HG03060 (cell line): ENCODE measurements at regions not wholly inside any gene's neighbourhood (a gene's known extent, or its start where the extent isn't known, plus 50 kb on each side); places are given as distances from the start of the nearest gene placed in this dataset.
"Not testable (repeated sequence)": the region's sequence is repeated elsewhere in the genome, so short reads cannot be mapped to it uniquely, and the experiment has no call there.

Experiments
- ATAC-seq: cut with Tn5 transposase; IDR thresholded peaks from one replicate; pipeline ENCODE4 v1.9.1; 2021; ENCODE audit warnings: low read depth, moderate number of reproducible peaks; ENCODE audit not compliant: unreplicated experiment

DNA sequence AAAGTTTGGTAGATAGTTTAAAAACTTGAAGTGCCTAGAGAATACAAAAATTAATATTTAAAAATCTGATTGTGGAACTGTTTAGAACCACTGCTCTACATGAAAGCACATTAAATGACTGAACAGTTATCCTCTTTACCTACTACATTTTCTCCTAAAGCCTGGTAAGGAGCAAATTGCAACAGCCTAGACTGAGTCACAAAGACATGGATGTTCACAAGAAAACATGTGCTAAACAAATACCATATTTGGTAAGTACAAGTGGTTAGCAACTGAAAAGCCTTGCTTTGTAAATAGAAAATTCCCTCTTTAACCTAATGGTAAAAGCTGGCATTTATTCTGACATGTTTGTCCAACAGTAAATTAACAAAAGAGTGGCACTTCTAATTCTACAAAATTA, 203.1 kb downstream of the FBXO8 start:
- ATAC-seq, result no peak

DNA sequence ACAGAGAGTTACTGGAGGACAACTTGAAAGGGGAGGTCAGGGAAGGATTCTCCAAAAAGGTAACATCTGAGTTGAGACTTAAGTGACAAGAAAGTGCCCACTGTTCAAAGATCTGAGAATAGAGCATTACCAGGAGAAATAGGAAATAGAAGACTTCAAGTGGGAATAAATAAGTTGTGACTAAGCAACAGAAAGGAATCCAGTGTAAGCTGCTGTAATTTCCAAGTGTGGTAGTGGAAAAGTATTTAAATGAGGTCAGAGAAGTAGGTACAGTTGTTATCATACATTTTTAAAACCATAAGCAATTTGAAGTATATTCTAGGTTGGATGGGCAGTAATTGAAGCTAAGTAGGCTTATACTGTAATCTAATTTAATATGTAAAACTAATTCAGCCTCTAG, 211.9 kb downstream of the FBXO8 start:
- no peak for ATAC-seq

DNA sequence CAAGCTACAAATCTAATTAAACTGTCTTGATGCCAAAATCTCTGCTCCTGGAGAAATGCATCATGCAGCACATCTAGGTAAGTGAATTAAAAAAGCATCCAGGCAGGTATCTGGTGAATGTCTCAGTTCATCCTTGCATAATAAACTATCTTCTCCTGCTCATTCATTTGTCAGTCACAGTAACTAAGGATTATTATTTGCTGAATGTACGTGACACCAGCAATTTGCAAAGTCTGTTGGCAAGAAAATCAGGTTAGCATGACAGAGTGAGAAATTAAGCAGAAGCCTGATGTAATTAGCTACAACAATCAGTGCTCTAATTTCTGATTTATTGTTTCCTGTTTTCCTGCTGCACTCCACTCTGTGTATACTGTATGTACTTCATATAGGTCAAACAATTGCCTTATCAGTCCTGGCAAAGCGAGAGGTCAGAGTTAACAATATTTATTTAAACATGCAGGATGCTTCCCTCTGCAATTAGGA, 213.6 kb downstream of the FBXO8 start:
- no peak for ATAC-seq

GRCh38 chr4:174066611-174067205, 216.8 kb downstream of the FBXO8 start:
- no peak for ATAC-seq

DNA sequence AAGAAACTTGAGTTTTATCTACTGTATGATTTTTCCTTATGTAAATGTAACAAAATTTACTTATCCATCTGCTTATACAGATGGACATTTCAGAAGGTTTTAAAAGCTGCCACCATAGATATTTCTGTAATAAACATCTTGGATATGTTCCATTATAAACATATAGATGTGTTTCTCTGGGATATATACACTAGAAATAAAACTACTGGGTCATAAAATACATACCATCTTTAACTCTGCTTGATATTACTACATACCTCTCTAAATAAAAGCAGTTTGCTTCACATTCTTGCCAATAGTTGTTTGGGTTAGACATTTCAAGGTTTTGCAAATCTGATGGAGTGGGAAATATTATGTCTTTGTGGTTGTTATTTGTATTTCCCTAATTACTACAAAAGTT, 220.6 kb downstream of the FBXO8 start:
- no peak for ATAC-seq

DNA sequence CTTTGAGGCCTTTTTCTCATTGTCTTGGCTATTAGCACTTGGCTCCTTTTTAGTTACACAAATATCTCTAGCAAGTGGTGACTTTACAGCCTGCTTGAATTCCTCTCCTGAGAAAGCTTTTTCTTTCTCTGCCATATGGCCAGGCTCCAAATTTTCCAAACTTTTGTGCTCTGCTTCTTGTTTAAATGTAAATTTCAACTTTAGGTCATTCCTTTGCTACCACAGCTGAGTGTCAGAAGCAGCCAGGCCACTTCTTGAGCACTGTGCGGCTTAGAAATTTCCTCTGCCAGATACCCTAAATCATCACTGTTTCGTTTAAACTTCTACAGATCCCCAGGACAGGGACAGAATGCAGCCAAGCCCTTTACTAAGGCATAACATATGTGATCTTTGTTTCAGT, 222.4 kb downstream of the FBXO8 start:
- ATAC-seq, result no peak

DNA sequence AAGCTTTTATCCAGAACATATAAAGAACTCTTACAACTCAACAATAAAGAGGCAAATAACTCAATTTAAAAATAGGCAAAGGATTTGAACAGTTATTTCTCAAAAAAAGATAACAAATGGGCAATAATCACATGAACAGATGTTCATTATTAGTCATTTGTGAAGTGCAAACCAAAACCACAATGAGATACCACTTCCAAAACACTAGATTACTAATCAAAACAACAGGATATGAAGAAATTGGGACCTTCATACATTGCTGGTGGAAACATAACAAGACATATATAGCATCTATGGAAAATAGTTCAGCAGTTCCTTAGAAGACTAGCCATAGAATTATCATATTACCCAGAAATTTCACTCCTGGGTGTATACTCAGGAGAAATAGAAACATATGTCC, 224.6 kb downstream of the FBXO8 start:
- no peak for ATAC-seq

GRCh38 chr4:174056959-174057358, 226.5 kb downstream of the FBXO8 start:
- ATAC-seq, result no peak

DNA sequence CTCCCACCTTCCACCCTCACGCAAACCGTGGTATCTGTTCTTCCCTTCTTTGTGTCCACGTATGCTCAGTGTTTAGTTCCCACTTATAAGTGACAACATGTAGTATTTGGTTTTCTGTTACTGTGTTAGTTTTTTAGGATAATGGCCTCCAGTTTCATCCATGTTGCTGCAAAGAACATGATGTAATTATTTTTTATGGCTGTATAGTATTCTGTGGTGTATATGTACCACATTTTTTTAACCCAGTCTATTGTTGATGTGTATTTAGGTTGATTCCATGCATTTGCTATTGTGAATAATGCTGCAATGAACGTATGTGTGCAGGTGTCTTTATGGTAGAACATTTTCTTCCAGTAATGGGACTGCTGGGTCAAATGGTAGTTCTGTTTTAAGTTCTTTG, 228.1 kb downstream of the FBXO8 start:
- ATAC-seq, result no peak

GRCh38 chr4:174053895-174054294, 229.6 kb downstream of the FBXO8 start:
- ATAC-seq, result no peak

DNA sequence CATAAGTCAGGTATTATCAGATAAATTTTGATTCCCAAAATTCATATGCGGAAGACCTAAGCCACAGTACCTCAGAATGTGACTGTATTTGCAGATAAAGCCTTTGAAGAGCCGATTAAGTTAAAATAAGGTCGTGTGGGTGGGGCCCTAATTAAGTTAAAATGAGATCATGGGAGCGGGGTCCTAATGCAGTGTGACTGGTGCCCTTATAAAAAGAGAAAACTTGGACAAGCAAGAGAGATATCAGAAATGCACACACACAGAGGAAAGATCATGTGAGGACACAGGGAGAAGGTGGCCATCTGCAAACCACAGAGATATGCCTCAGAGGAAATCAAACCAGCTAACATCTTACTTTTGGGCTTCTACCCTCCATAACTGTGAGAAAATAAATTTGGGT, 236.1 kb downstream of the FBXO8 start:
- ATAC-seq, result no peak

GRCh38 chr4:174045829-174046228, 237.6 kb downstream of the FBXO8 start:
- ATAC-seq, result not testable (repeated sequence)

DNA sequence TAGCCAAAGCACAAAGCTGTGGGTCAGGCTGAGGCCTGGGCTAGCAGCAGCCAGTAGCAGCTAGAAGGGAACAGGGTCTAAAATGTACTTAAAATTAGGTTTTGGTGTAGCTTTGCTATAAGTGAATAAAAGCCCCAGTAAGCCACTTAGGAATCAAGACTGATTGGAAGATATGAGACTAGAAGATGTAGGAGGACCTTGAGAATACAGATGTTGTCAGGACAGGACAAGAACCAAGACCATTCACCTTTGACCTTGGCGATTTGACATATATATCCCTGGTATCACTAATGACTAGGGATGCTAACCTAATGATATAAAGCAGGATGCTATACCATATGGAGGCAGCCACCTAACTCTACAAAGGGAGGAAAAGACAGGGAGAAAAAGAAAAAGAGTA, 238.1 kb downstream of the FBXO8 start:
- no peak for ATAC-seq

- ATAC-seq, result no peak
Observed at GRCh38 chr4:174041555-174042105, 241.8 kb downstream of the FBXO8 start.

GRCh38 chr4:174040287-174040686, 243.2 kb downstream of the FBXO8 start:
- ATAC-seq, result no peak

DNA sequence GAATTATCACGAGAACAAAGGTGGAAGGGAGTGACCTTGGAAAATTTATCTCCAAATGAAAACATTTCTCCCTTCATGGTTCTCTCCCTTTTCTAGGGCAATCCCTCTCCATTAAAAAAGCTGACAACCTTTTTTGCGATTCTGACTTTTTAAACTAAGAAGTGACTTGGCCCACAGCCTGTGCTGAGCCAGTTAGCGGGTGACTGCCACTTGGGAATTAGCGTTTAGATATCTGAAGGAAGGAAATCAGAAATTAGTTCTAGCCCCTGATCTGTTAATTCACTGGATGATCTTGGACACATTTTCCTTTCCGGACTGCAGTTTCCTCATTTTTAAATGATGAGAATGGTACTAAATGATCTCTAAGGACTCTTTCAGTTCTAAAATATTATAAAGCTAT, 245.0 kb downstream of the FBXO8 start:
- no peak for ATAC-seq

DNA sequence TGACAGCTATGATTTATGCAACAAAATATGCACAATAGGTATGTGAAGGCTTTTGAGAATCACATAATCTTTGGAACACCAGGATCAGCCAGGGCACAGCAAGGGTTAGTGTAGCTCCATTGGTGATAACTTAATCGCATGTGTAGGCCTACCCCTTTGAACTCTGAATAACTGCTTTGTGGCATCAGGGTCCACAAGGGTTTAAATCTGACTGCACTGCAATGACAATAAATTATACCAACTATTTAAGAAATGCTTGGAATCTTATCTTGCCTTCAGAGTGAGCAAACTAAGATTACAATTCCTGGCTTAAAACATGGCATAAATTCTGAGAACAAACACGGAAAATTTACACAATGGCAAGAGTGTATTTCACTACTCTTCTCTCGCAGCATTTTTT, 245.8 kb downstream of the FBXO8 start:
- no peak for ATAC-seq

DNA sequence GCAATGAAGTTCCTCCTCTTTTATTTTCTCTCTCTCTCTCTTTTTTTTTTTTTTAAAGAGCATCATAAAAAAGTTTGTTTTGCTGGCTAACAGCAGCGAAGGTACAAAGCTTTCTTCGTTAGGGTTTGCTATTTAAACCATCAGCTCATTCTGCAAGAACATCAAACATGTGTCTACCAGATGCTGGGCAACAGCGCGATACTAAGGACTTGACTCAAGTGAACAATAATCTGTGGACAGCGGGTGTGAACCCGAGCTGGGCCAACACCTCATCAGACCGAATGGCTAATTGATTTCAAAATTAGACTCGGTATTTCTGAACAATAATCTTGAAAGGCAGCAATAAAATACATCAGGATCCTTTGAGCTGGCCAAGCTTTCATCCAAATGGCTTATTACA, 246.4 kb downstream of the FBXO8 start:
- no peak for ATAC-seq

DNA sequence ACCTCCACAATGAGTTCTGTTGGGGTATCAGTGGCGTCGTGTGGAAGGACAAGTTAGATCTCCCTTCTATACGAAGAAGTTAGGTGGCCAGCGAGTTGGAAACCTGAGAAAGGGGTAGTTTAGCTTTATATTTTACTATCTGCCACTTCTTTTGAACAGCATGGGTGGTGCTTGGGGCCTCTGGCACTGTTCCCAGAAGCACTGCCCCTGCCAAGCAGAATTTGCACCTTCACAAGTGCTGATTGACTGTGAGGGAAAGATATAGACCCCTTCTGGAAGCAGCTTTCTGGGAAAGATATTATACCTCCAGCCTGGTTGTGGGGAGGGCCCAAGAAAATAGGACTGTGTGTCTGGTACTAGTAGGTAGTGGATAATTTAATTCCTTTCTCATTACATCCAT, 246.9 kb downstream of the FBXO8 start:
- no peak for ATAC-seq

GRCh38 chr4:174036111-174036510, 247.4 kb downstream of the FBXO8 start:
- ATAC-seq, result no peak

- no peak for ATAC-seq
Observed at GRCh38 chr4:174023641-174024040, 259.8 kb downstream of the FBXO8 start.

- ATAC-seq, result no peak
Observed at GRCh38 chr4:174018236-174018635, 265.2 kb downstream of the FBXO8 start.

DNA sequence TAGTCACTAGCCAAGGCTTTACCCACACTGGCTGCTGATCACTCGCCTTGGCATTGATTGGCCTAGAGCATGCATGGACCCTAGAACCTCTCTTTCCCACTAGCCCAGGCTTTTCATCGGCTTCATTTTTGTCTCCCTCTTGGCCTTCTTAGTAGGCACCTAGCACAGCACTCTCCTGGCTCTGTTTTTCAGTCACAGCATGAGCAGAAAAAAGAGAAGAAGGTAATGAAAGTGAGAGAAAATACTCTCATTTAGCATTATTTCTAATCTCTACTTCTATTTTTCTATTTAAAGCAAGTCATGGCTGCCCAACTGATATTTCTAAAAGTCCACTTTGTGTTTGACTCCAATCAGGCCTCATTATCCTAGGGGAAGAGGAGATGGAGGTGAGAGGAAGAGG, 267.2 kb downstream of the FBXO8 start:
- ATAC-seq, result no peak
